Stimulated activated CD8-positive, alpha-beta memory T cell treated with anti-CD3 and anti-CD28 coated beads, Interleukin-12 subunit alpha, Interleukin-12 subunit beta, amount 100 ng/mL, for 1 hour (primary cell): ENCODE measurements at regions not wholly inside any gene's neighbourhood (a gene's known extent, or its start where the extent isn't known, plus 50 kb on each side); places are given as distances from the start of the nearest gene placed in this dataset.
"Not testable (repeated sequence)": the region's sequence is repeated elsewhere in the genome, so short reads cannot be mapped to it uniquely, and the experiment has no call there.

ENCODE experiments used
- DNase-seq: peaks from one replicate; pipeline ENCODE4 v3.0.0-alpha.2; 2020; ENCODE audit warnings: low read depth

DNA sequence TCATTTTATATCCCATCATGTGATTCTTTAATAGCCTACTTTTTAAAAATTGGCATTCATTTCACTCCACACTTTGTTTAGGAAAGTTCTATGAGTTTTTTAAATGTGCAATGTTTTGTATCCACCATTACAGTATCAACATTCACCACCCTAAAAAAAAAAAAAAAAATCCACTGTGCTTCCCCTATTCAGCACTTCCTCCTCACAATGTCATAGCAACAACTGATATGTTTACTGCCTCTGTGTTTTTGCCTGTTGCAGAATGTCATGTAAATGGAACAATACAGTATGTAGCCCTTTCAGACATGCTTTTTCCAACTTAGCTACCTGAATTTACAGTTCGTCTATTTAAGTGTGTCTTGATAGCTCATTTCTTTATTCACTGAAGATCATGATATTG is 754.2 kb downstream of the FAM181B start:
- DNase-seq, result no peak

DNA sequence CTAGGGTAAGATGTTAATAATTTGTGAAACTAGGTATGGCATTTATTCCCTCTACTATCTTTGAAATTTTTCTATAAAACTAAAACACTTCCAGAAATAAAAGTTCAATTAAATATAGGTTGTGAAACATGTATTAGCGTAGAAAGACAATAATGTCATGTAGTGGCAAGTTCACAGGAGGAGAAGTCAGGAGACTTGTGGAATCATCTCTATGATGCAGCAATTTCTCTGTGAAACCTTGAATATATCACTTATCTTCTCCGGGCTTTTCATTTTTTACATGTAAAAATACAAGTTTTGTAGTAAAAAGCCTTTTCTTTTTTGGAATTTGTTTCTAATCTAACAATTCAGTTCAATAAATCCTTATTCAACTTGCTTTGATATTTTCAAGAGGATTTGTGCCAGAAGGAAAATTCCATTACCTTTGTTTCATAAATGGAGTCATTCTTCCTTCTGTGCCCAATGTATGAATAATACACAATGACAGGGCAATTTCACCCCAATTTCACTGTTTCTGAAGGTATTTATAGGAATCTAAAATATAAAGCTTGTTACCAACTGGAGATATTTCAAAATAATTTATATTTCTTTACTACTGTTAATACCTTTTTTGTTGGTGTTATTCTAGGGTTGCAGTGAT is 758.3 kb downstream of the FAM181B start:
- DNase-seq, result no peak

DNA sequence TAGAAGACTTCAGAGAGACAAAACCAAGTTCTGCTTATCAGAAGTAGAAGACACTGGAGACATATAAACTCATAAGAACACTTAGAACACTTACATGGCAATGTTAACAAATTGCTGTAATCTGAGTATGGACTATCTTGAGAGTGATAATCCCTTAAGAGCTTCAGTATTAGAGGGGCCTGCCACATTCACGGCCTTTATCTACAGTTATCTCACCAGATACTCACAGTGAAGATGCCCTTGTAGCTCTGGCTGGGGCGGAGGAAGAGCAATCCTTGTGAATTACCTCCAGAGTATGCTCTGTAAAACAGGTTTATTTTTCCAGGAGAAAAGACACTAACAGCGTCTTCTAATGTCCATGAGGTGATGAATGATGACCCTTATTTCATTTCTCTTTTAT is 762.8 kb downstream of the FAM181B start:
- DNase-seq, result no peak

DNA sequence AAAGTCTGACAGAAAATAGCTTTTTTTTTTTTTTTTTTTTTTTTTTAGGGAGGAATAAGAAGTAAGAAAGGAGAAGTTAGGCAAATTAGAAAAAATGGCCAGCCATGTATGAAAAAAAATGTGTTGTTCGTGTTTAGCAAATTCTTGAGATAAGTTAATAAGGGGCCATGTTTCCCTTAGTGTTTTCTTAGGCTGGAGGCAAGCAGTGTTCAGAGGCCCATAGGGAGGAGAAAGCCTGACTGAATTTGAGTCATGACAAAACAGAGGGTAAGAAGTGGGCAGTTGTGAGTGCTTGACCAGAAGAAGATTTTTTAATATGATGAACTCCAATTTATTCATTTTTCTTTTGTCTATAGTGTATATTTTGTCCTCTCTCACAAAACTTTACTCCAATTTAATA is 766.4 kb downstream of the FAM181B start:
- no peak for DNase-seq

DNA sequence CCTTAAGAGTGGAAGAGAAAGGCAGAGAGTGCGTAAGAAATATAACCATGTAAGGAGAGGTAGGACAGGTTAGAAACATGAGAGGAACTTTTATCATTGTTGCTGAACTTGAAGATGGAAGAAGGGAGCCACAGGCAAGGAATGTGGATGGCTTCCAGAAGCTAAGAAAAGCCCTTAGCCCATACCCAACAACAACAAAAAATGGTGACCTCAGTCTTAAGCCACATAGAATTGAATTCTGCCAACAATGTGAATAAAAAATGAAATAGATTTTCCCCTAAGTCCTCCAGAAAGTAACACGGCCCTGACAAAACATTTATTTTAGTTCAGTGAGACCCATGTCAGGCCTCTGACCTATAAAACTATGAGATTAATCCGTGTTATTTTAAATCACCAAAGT is 767.3 kb downstream of the FAM181B start:
- no peak for DNase-seq

DNA sequence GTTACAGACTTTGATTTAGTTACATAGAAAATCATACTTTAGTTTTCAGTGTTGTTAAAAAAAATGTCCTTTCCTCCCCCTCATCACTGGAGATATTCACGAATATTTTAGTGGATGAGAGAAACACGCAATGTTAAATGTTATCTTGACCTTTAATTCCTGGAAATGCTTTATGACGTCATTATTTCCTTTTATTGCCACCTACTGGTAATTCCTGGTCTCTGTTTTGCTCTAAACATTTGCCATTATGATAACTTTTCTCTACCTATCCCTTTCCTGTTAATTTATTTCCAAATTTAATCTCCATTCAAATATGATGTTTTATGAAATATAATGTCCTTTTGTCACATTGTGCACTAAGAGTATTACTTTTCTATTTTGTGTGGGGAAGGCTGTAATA is 770.6 kb downstream of the FAM181B start:
- DNase-seq, result no peak

DNA sequence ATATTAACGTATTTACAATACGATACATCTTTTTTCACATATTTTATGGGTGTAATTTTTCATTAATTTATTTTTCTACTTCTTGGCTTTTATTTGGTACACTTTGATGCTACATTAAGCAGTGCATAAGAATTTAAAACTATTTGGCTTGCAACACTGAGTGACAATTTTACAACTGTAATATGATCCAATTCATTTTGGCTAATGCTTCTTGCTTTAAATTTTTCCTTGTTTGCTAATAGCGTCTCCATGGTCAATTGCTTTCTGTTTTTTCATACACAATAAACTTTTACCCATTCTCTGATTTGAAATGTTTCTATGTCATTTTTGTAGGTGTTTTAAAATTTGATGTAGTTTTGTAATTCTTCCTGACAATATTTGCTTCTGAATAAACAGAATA is 773.2 kb downstream of the FAM181B start:
- no peak for DNase-seq

DNA sequence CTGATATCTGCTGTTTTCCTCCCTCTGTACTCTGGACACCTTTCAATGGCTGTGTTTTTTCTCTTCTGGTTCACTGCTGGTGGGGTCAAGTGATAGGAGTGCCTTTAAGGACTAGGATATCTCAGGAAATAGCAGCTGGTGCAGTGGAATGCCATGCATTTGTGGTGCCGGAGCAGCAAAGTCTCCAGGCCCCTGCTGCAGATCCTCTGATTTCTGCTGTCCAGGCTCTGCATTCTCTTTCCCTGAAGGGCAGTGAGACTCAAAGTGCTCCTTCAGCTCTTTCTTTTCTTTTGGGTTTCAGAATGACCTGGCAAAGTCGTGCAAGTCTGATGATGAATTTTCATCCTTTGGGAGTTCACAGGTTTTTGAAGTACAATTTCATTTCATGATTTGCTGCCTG is 774.3 kb downstream of the FAM181B start:
- DNase-seq, result no peak

DNA sequence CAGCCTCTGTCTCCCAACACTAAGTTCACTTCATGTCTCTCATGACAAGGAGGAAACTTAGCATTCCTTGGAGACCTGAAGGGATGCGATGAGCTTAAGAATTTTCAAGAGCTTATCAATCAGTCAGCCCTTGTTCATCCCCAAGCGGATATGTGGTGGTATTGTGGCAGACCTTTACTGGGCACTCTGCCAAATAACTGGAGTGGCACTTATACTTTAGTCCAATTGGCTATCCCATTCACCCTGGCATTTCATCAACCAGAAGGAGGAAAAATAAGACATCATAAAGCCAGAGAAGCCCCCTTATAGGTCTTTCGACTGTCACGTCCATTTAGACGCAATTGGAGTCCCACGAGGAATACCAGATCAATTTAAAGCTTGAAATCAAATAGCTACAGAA is 779.4 kb downstream of the FAM181B start:
- not testable (repeated sequence) for DNase-seq

DNA sequence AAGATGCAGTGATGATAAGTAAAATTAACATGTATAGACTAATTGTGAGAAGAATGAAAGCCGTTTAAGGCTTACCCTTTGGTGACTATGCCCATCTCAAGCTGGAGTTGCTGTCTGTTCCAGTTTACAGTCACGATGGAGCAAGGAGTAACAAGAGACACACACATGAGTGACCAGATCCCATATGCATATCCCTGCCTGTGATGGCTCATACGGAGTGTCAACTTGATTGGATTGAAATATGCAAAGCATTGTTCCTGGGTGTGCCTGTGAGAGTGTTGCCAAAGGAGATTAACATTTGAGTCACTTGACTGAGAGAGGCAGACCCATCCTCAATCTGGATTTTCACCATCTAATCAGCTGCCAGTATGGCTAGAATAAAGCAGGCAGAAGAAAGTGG is 786.8 kb downstream of the FAM181B start:
- no peak for DNase-seq

DNA sequence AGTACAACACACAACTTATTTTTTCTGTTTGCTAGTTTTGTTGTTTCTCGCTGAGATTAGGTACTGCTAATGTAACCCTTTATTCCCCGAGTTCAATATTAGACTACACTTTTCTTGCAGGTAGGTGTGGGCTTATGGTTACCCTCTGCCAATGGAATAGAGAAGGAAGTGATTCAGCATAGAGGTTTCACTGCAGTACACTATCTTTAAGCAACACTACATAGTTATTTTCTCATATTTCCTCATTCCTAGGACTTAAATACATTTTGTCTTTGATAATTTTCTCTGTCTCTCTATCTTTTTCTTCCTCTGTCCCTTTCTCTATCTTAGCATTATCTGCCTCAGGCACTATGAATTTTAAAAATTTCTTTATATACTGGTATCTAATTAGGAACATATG is 791.0 kb downstream of the FAM181B start:
- DNase-seq, result no peak

DNA sequence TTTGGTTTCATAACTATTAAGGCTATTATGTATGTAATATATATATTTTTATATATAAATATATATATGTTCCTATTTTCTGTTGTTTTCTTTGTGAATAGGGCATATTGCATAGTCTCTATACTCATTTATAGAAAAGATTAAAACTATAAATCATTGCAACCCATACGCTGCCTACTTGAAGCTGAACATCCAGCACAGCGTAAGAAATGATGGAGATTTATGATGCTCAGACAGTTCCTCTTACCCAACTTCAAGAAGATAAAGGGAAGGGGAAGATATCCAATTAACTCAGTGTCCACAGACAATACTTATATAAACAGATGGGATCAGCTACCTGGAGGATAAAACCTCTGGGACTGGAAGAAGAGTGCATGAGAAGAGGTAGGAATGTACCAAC is 791.7 kb downstream of the FAM181B start:
- no peak for DNase-seq

DNA sequence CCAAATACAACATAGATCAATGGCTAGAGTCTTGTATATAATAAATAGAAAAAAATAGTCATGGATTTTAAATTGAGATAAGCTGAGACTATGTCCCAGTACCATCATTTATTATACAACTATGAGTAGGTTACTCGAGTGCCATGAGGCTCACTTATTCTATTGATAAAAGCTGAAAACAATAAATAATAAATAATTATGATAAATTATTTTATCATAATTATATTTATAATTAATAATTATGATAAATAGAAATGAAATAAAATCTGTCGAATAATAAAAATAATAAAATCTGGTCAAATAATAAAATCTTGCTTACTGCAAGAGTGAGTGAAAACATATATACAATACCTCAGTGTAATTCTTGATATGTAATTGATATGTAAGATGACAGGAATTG is 801.4 kb downstream of the FAM181B start:
- DNase-seq, result no peak

DNA sequence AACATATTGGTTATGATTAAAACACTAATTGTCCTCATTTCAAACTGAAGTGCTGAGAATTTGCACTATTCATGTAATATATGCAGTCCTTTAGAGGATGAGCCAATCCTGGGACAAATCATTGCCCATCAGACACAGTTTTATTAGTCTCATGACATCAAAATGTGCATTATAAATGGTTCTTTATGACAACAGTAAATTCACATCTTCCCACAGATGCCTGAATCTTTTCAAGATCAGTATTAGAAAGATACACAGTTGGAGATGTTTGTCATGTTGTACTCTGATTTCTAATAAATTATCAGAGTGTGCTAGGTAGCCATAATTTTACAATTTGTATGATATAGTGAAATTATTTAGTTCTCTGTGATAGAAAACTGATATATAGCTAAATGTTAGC is 813.5 kb downstream of the FAM181B start:
- no peak for DNase-seq

DNA sequence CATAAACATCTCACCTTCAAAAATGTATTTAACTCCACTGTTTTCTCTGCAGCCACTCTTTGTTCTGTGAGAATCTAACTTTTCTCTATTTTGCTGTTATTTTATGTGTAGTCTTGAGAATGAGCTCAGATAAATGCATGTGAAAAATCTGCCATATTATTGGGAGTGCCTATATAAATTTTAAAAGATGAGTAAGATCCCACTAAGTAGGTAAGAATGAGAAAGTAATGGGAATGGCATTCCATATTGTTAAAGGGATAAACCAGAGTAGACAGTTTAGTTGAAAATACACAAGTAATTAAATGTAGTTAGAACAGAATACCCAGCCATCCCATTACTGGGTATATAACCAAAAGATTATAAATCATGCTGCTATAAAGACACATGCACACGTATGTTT is 817.2 kb downstream of the FAM181B start:
- no peak for DNase-seq

DNA sequence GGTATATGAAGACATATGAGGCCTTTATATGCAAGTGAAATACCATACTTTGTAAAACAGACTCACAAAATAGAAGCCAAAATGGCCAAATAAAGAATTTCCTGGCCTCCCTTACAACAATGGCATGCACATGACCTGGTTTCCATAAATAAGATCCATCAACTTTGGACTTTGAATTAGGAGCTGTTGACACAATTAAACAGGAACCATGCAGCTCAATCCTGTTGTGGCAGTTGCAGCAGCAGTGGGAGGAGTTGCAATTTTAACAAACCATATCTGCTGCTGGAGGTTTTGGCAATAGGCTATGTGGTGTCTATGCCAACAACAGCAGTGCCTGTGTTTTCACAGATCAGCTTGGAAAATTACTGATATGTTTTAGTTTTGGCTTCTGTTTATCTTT is 818.6 kb downstream of the FAM181B start:
- DNase-seq, result no peak

DNA sequence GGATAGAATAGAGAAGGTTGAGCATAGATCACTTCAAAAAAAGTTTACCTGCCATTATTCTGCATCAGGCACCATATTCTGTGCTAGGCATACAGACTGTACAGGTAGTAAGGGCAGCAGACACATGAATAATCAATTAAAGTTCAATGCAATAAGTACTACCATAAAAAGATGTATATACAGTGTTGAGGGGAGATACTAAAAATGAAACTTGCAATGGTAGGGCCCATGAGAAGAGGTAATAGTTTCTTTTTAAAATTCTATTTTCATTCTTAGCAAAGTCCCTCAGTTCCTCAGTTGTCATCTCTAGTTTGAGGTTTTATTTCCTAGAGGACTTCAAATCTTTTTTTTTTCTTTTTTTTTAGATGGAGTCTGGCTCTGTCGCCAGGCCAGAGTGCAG is 819.9 kb downstream of the FAM181B start:
- no peak for DNase-seq

DNA sequence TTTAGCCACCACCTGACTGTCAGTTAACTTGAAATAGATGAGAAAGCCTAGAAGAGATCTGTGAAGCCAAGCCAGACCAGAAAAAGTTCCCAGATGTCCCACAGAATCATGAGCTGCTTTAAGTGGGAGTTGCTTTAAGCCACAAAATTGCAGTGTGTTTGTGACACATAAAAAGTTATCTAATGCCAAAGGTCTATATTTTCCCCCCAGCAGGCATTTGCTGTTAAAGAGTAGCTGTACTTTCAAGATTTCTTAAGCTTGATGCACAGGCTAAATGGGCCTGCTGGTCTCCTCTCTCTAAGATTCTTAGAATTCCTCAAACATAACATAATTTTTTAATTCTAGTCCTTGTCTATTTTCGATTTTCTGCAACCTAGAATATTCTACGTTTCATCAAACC is 825.7 kb downstream of the FAM181B start:
- DNase-seq, result no peak

DNA sequence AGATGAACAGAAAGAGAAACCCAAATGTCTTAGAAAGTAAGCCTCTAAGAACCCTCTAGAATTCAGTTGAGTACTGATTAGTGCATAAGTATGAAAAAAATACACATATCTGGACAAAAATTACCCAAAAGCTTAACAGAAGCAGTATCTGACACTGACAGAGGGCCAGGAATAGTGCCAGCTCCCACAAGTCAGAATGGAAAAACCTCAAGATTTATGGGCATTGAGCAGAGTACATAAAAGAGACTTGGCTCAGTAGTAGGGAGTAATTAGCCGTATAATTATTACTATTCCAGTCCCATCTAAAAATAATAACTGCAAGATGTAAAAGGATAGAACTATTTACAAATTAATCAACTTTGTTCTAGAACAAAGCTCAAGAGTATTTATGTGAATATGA is 834.5 kb downstream of the FAM181B start:
- DNase-seq, result no peak

DNA sequence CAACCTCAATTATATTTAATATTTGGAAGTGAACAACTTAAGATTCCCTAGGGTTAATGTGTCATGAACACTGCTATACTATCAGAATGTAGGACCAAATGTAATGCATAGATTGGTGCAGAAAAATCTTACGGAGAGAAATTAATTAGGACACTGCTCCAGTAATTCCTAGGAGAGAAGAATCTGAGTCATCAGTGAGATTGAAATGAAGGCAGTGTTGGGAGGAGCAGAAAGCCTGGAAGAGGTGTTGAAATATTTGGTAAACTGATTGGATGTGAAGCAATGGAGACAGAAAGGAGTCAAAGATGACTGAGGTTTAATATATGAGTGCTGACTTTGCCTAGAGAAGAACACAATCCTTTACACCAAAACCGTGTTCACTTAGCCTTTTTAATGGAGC is 836.0 kb downstream of the FAM181B start:
- DNase-seq, result no peak

DNA sequence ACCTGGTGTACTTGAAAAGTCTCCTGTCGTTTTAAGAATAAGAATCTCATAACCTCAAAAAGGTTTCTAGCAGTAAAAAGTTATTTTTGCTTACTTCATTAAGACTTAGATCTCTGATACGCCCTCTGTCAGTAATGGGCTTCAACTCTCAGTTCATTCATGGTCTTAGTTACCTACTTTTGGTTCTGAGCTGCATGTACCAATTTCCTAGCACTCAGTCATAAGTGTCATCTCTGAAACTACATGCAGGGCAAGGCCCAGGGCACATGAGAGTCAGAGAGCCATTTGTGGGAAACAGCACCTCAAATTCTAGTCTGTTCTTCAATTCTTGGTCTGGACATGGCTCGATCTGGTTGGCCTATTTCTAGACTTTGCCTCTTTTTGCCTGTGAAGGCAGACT is 838.4 kb downstream of the FAM181B start:
- DNase-seq, result no peak

DNA sequence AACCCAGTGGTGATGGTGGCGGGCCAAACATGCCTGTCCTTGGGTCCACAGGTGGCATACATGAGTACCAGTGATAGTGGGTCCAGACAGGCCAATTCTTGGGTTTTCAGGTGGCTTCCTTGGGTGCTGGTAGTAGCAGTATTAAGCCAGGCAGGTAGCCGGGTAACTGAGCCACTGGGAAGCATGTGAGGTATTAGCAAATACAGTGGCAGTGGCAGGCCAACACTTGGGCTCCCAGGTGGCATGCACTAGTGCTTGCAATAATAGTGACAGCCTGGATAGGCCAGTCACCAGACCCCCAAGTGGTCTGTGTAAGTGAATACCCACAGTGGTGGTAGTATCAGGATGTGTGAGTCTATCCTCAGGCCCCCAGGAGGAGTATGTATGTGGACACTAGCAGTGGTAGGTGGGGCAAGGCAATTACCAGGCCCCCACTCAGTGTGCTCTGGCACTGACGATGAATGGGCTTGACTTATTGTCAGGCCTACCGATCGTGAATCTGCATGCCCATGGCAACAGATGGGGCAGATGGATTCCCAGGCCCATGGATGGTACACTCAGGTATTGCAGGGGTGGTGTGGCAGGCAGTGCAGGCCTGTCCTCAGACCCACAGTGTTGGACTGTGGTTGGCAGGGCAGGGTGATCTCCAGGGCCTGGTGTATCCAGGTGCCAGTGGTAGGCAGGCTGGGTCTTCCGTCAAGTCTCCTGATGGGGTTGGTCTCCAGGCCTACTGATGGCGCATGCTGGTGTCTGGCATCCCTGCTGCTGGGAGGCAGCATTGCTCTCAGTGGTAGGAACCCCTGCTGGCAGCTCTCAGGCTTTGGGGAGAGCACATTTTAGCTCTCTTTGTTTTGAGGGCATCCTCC is 840.7 kb downstream of the FAM181B start:
- no peak for DNase-seq

DNA sequence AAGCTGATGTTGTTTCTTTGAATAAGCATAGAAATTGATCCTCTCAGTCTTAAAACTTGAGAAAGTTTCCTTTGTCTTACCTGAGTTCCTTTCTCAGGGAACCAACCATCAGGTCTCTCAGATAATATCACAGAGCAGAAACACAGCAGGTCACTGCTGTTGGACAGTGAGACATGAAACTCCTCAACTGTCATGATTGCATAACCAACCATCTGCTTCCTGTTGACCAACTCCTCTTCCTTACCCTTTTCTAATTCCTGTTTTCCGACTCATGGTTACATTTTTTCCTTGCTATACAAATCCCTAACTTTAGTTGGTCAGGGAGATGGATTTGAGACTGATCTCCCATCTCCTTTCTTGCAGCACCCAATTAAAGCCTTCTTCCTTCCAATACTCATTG is 845.3 kb downstream of the FAM181B start:
- no peak for DNase-seq

DNA sequence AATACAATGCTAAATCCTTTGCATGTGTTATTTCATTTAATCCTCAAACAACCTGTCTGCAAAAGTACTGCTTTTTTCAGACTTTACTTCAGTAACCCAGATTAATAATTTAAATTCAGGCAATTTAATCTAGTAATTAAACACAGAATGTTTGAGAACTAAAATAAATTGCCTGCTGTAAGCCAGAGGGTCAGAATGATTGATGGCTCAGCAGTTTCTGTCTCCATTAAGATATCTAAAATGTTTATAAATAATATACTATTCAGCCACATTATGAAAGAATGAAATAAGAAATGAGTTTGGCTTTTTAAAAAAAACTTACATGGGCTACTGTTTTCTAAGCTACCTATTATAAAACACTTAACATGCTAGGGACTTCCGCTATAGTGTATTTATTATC is 846.0 kb downstream of the FAM181B start:
- no peak for DNase-seq
